ENCODE measurements at regions not wholly inside any gene's neighbourhood (a gene's known extent, or its start where the extent isn't known, plus 50 kb on each side); places are given as distances from the start of the nearest gene placed in this dataset.

DNA sequence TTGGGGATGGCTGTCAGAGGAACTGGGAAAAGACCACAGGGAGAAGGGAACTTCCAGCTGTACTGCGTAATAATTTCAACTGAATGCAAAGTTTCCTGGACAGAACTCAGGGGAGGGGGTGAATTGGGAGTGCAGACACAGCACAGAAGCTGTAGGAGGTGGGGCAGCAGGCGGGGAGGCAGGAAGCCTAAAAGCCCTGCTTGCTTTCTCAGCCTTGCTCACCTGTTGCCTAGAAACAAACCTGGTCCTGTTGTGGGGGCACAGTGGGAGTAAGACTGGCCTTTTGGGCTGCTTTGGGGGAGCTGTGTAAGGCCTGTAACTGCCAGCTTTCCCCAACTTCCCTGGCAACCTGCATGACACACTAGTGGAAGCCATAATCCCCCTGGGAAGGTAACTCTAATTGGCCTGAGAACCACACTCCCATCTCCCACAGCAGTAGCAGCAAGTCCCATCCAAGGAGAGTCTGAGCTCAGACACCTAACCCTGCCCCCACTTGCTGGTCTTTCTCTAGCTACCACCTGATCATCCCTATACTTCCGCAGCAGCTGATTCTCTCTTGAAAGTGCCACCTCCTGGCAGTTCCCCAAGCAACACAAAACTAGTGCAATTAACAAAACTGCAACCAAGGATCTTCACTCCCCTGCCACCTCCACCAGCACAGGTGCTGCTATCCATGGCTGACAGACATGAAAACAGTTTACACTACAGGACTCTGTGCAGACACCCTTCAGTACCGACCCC, 1239.3 kb downstream of the SORCS1 start:
- TF ChIP-seq CTCF (IDR thresholded peaks at IDR 0.05) (no peak), POLR2A (IDR thresholded peaks at IDR 0.05; ENCODE audit: low read depth) (no peak)

Measured in esophagus muscularis mucosa (tissue), 3 donors.